Brain microvascular endothelial cell (primary cell): ENCODE measurements at regions not wholly inside any gene's neighbourhood (a gene's known extent, or its start where the extent isn't known, plus 50 kb on each side); places are given as distances from the start of the nearest gene placed in this dataset.

Source experiments
- DNase-seq: peaks from one replicate; pipeline ENCODE4 v3.0.0-alpha.2; 2020
- H3K27ac ChIP-seq: fragments of 250-450 bp; sonication (Bioruptor Pico); 2 replicates; pipeline ENCODE4 v1.5.1; 2020; ENCODE audit warnings: mild to moderate bottlenecking, moderate library complexity
- H3K27me3 ChIP-seq: fragments of 250-450 bp; sonication (Bioruptor Pico); replicated peaks from 2 replicates; pipeline ENCODE4 v1.5.1; 2020; ENCODE audit warnings: mild to moderate bottlenecking
- H3K36me3 ChIP-seq: fragments of 250-450 bp; sonication (Bioruptor Pico); replicated peaks from 2 replicates; pipeline ENCODE4 v1.5.1; 2020; ENCODE audit warnings: mild to moderate bottlenecking
- H3K4me3 ChIP-seq: 2 replicates; pipeline ENCODE4 v1.5.1; 2011; ENCODE audit warnings: low read depth, mild to moderate bottlenecking, control low read depth, low read length, moderate library complexity
- CTCF ChIP-seq: IDR thresholded peaks from 2 replicates; pipeline ENCODE4 v1.5.1; 2011; ENCODE audit warnings: low read depth, mild to moderate bottlenecking, moderate library complexity, low read length, control low read depth, inconsistent platforms; ENCODE audit errors: missing control alignments
- in situ Hi-C: cut with HindIII; loops from 2 replicates; pipeline ENCODE4 v1.10.0; 2017; ENCODE audit warnings: low sequenced_read_pairs, low pct_ligation_motif_present

GRCh38 chr1:182113879-182114626 is 52.5 kb upstream of the ZNF648 start:
- H3K27ac ChIP-seq = no peak overlapping the region
- no peaks in the 10 kb centered on the region for H3K27me3 ChIP-seq
- H3K36me3 ChIP-seq = no peaks in the 10 kb centered on the region
- TF ChIP-seq CTCF = no peak
- DNase-seq = no peak
- H3K4me3 ChIP-seq = no peak overlapping the region
- in situ Hi-C loops = no loop called here

DNA sequence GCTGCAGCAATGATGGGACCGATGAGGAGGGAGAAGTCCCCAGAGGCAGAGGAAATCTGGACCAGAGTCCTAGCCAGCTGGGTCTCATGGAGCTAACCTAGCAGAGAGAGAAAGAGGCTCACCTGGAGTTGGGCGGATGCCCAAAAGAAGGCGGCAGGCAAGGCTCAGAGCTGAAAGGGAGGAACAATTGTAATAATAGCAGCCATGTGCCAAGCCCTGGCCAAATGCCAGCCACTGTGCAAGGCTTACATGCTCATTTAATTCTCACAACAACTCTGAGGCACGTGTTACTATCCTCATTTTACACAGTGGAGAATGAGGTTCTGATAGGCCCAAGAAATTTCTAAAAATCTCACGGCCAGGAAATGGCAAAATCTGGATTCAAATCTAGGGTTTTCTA is 50.0 kb upstream of the ZNF648 start:
- no peak for DNase-seq
- H3K4me3 ChIP-seq = no peak overlapping the region
- H3K36me3 ChIP-seq = no peaks in the 10 kb centered on the region
- H3K27me3 ChIP-seq = no peaks in the 10 kb centered on the region
- no peak overlapping the region for H3K27ac ChIP-seq
- in situ Hi-C loops = no loop called here
- no peak for TF ChIP-seq CTCF
